NCI-H2081 (cell line): ENCODE measurements at regions not wholly inside any gene's neighbourhood (a gene's known extent, or its start where the extent isn't known, plus 50 kb on each side); places are given as distances from the start of the nearest gene placed in this dataset.
A peak's percentile ranks its signal among the peaks of the same experiment; 100 is the strongest.

Experiments used
- DNase-seq, 2 experiments: peaks; one replicate each; lab custom pipeline; 2025; lab: John Stamatoyannopoulos, UW

GRCh38 chr2:126774761-126775160, 118.8 kb downstream of the GYPC start:
- no peak for DNase-seq

DNA sequence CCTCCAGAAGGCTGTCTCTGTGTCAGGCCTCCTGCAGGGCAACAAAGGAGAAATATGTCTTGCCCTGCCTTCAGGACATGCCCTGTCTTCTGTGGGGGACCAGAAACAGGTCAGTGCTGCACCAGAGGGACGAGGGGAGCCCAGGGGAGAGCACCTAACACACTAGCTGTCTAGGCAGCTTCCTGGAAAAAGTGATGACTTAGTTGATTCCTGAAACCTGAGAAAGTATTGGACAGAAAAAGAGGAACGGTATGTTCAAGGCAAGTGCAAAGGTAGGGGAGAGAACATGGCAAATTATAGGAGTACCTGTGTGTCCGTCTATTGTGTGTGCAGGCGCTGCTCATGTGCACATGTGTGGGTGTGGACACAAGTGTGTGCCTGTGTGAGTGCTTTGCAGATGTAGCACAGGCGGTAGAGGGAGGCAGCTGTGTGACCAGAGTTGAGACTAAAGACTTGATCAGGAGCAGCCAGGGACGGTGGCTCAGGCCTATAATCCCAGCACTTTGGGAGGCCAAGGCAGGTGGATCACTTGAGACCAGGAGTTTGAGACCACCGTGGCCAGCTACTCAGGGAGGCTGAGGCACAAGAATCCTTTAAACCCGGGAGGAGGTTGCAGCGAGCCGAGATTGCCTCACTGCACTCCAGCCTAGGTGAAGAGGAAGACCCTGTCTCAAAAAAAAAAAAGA, 119.5 kb downstream of the GYPC start:
- no peak for DNase-seq

DNA sequence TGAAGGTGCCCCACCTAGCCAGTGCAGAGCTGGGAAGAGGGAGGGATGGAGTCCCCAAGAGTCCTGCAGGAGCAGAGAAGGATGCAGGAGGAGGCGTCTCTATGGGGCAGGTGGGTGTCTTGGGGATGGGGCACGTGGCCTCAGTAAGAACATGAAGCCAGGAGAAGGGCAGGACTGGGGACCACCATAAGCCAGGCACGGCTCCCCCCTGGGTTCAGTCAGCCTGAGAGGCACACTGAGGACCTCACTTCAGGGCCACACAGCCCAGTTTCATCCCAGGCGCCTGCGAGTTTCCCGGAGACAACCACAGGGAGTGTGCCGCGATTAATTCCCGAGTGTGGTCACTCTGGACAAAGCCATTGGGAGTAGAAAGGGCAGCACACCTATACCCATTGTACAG, 120.3 kb downstream of the GYPC start:
- no peak for DNase-seq

DNA sequence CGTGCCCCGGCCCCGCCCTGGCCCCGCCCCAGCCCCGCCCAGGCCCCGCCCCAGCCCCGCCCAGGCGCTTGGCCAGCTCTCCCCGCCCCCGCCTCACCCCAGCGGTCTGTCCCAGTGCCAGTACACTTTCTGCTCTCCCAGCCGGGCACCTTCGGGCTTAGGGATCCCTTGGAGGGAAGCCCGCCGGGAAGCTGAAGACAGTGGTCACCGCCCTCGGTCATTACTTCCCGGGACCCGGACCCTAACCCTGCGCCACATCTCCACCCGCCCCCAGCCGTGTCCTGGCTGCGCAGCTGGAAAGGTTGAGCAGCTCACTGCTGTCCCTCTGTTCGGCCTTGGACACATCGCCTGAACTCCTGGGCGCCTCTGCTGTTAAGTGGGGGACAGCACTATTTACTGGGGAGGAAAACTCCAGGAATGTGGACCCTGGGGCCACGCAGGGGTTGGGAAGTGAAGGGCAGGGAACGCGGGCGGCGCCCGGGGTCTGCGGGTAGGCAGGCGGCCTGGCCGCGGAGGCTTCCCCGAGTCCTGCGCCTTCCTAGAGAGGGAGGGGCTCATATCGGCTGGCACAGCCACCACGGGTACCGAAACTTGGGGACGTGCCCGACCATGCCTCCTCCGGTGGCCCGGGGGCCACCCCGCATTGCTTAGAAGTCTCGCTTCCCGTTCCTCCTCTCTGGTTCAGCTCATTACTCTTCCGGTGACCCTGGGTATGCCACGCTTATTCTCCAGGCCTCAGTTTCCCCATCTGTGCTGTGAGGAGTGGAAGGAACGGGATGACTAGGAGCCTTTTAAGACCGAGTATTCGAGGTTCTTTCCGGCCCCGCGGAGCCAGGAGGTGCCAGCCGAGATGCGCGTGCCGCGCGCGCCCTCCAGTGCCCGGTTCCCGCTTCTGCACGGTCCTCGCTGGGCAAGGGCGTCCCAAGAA, 121.0 kb downstream of the GYPC start:
- peak; percentile 59 to 62 for DNase-seq

- DNase-seq: no peak
Measured at GRCh38 chr2:126777620-126777978, 121.1 kb upstream of the TEX51 start.

GRCh38 chr2:126778561-126779501, 119.9 kb upstream of the TEX51 start:
- peak in 1 of 2 experiments; percentile 4 for DNase-seq

DNA sequence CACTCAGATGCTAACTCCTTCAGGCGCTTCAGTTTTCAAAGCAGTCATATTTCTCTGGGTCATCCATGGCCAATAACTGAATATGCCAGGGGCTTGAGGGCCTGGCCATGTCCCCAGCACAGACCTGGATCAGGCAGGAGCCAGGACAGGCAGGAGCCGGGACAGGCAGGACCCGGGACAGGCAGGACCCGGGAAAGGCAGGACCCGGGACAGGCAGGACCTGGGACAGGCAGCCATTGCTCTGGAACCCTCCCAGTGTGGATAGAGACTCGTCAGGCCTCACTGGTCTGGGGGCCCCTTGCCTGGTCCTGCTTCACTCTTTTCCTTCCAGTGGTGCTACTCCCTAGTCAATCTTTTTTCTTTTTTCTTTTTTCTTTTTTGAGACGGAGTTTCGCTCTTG, 117.5 kb upstream of the TEX51 start:
- no peak for DNase-seq

GRCh38 chr2:126781806-126782205, 116.9 kb upstream of the TEX51 start:
- no peak for DNase-seq

DNA sequence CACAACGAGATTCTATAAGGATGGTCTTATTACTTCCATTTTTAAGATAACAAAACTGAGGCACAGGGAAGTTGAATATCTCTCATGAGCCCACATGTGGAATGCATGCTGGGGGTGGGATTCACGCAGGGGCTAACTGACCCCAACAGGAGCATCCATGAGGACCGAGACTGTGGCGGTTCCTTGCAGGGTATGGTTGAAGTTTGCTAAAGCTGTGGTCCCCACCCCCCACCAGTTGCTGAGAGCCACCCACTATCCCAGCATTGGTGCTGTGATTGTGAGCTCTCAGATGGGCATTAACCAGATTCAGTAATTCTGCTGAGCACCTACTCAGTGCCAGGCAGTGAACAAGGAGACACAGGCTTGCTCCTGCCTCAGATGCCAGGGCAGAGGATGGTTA, 116.0 kb upstream of the TEX51 start:
- no peak for DNase-seq

DNA sequence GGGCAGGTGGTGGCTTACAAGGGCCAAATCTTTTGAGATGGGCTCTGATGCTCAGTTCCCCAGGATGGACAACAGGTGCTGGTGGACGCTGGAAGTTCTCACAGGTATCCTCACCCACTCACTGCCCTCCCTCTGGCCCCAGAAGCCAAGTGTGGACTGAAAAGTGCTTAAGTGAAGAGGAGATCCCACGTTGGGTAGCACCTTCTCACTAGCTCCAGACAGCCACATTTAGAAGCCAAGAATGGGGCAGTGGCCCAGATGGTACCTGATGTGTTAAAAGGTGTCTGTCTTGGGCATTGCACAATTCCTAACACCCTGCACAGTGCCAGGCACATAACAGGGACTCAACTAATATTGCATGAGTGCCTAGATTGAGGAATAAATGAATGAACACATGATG, 115.3 kb upstream of the TEX51 start:
- DNase-seq: no peak

DNA sequence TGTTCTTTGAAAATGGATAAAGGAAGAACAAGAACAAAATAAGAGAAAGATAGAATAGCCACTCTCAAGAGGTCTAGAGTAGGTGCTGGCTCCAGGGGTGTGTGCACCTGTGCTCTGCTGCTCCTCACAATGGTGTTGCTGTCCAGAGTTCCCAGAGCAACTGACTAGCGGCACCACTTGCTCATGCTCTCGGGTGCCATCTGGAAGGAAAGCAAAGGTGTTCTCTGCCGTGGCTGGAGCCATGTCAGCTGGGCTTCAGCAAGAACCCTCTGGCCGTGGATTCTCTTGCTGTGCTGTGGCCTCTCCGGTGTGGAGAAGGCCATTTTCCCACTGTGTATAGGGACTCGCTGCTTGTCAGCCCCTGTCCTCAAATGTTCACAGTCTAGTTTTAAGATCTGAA, 114.6 kb upstream of the TEX51 start:
- DNase-seq: no peak

GRCh38 chr2:126784621-126785020, 114.1 kb upstream of the TEX51 start:
- no peak for DNase-seq

GRCh38 chr2:126785236-126785635, 113.5 kb upstream of the TEX51 start:
- no peak for DNase-seq

DNA sequence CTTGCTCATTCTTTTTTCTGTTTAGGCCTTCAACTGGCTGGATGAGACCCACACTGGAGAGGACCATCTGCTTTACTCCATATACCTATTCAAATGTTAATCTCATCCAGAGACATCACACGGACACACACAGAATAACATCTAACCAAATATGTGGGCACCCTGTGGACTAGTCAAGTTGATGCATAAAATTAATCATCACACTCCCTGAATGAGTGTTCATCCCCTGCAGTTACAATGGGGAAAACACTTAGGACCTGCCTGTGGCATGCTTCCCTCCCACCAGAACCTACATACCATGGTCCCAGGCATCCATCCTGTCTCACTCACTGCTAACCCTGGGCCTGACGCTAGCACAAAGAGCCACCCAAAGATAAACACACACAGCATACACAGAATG, 112.8 kb upstream of the TEX51 start:
- DNase-seq: no peak

- DNase-seq: no peak
Measured at GRCh38 chr2:126786765-126787164, 111.9 kb upstream of the TEX51 start.

- no peak for DNase-seq
Measured at GRCh38 chr2:126787289-126787688, 111.4 kb upstream of the TEX51 start.

DNA sequence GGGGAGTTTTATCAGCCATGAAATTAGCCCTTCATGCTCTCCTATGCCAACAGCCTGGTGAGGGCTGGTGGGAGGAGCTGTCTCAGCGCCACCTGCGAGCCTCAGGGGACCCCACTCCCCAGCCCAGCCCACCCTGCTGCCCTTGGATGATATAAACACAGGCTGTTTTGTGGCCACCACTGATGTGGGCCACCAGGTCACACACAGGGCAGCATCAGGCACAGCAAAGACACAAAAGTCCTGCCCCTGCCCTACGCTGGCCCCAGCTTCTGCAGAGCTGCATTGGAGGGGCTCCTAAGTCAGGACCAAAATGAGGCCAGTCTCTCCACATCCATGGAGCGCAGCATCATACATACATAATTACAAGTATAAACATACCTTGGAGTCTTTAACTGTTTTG, 110.6 kb upstream of the TEX51 start:
- no peak for DNase-seq

DNA sequence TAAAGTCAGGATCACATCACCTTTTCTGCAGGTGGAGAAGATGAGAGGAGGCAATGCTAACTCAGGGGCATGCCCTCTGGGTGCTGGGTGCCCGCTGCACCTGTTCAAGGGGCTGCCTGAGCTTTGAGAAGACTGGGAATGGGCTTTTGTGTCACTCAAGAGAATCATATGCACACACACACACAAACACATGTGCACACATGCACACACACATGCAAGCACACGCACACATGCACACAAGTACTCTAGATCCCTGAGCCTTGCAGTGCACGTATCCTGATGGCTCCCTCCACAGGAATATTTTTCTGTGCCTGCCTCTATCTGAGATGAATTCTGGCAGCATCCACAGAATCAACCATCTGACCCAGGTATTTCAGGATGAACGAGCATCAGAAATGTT, 110.0 kb upstream of the TEX51 start:
- DNase-seq: no peak

GRCh38 chr2:126790987-126791780, 107.5 kb upstream of the TEX51 start:
- DNase-seq: no peak

GRCh38 chr2:126792186-126792585, 106.5 kb upstream of the TEX51 start:
- no peak for DNase-seq

DNA sequence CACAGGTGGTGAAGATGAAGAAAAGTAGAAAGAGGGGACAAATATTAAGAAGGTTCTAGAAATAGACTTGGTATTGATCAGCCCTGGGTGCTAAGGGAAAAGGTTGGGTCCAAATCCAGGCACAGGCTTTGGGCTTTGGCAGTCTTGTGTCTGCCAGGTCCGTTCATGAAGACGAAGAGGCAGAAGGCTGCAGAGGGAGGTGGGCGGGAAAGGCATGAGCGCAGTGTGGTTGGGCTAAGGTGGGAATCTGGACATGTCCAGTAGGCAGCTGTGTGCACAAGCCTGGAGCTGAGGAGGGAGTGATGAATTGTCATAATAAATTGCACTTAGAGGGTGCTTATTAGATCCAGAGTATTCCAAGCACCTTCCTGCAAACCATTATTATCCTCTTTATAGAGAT, 105.7 kb upstream of the TEX51 start:
- DNase-seq: no peak
